ENCODE measurements at regions not wholly inside any gene's neighbourhood (a gene's known extent, or its start where the extent isn't known, plus 50 kb on each side); places are given as distances from the start of the nearest gene placed in this dataset.

GRCh38 chr1:82462366-82462765, 661.6 kb downstream of the ADGRL2 start:
- TF ChIP-seq POLR2AphosphoS5 (IDR thresholded peaks at IDR 0.05; ENCODE audit: borderline replicate concordance, low read depth, low read length): no peak
- no peak for TF ChIP-seq EZH2 (IDR thresholded peaks at IDR 0.05)
- no peak for TF ChIP-seq FOXP2 (optimal IDR thresholded peaks at IDR 0.05; ENCODE audit: control extremely low read depth, extremely low read length, insufficient read depth)

All from SK-N-MC (cell line).